ENCODE measurements at regions not wholly inside any gene's neighbourhood (a gene's known extent, or its start where the extent isn't known, plus 50 kb on each side); places are given as distances from the start of the nearest gene placed in this dataset.
"Not testable (repeated sequence)": the region's sequence is repeated elsewhere in the genome, so short reads cannot be mapped to it uniquely, and the experiment has no call there.

- no peak for TF ChIP-seq CTCF (IDR thresholded peaks at IDR 0.05)
- TF ChIP-seq CBX2 (IDR thresholded peaks at IDR 0.05; ENCODE audit: borderline replicate concordance, low read depth) = no peak
- TF ChIP-seq FOSL2 (IDR thresholded peaks at IDR 0.05) = no peak
- no peak for TF ChIP-seq FOSL2 (CRISPR knock-in tag; IDR thresholded peaks at IDR 0.05)
These were observed 428.1 kb downstream of the TAFA4 start (continued) for GRCh38 chr3:68504201-68504600.

- H3K9me3 ChIP-seq; H3K27ac ChIP-seq; ATAC-seq; FAIRE-seq; CTCF ChIA-PET; H3K4me2 ChIP-seq; POLR2A ChIA-PET; DNase-seq (ENCODE audit: low read depth in 1 of 2, low spot score in 1 of 2); H3K4me3 ChIP-seq; H3K4me1 ChIP-seq: not testable (repeated sequence)
- WGBS (ENCODE audit: missing lambda C conversion rate) = 0% methylated on average over 1 of the region's 1 CpG
These were observed 446.5 kb downstream of the TAFA4 start for GRCh38 chr3:68485845-68486244.

- ChIA-PET CTCF (no interaction called here), POLR2A (no interaction called here)
- TF ChIP-seq BHLHE40 (IDR thresholded peaks at IDR 0.05; ENCODE audit: low read depth, low read length) (no peak), POLR2AphosphoS2 (conservative IDR thresholded peaks at IDR 0.05; ENCODE audit: low read length) (no peak), FOSB (CRISPR knock-in tag; IDR thresholded peaks at IDR 0.05) (no peak), ZC3H11A (IDR thresholded peaks at IDR 0.05) (no peak), ELK1 (IDR thresholded peaks at IDR 0.05; ENCODE audit: low read depth, low read length) (no peak), CEBPB (IDR thresholded peaks at IDR 0.05) (no peak), EHF (CRISPR knock-in tag; IDR thresholded peaks at IDR 0.05) (no peak), REST (IDR thresholded peaks at IDR 0.05) (no peak), MYC (IDR thresholded peaks at IDR 0.05; ENCODE audit: borderline replicate concordance, low read length) (no peak), E2F6 (IDR thresholded peaks at IDR 0.05; ENCODE audit: borderline replicate concordance, low read depth) (no peak)
- FAIRE-seq (no peak), ATAC-seq (no peak), DNase-seq (ENCODE audit: low read depth in 1 of 2, low spot score in 1 of 2) (no peak)
- no peak overlapping the region for H3K4me3 ChIP-seq
- no peaks in the 10 kb centered on the region for H3K9me3 ChIP-seq
- 0% methylated on average over 1 of the region's 1 CpG for WGBS (ENCODE audit: missing lambda C conversion rate)
- H3K27ac ChIP-seq = no peak overlapping the region
- H3K4me1 ChIP-seq = no peaks in the 10 kb centered on the region
- H3K4me2 ChIP-seq = no peak overlapping the region
These were observed 447.3 kb downstream of the TAFA4 start for GRCh38 chr3:68485051-68485450.

- H3K4me2 ChIP-seq = no peak overlapping the region
- ChIA-PET CTCF (no interaction called here), POLR2A (no interaction called here)
- no peak overlapping the region for H3K4me3 ChIP-seq
- DNase-seq (ENCODE audit: low read depth in 1 of 2, low spot score in 1 of 2) (no peak), FAIRE-seq (no peak), ATAC-seq (no peak)
- H3K27ac ChIP-seq = no peak overlapping the region
- no peaks in the 10 kb centered on the region for H3K9me3 ChIP-seq
- WGBS (ENCODE audit: missing lambda C conversion rate) = 5% methylated on average over 3 of the region's 3 CpGs
- H3K4me1 ChIP-seq = no peaks in the 10 kb centered on the region
- TF ChIP-seq HMGXB4 (CRISPR knock-in tag; IDR thresholded peaks at IDR 0.05; ENCODE audit: borderline replicate concordance) = no peak
- no peak for TF ChIP-seq HOXB13 (CRISPR knock-in tag; IDR thresholded peaks at IDR 0.05; ENCODE audit: low read depth)
- no peak for TF ChIP-seq TFCP2L1 (CRISPR knock-in tag; IDR thresholded peaks at IDR 0.05)
- TF ChIP-seq CTCF (IDR thresholded peaks at IDR 0.05) = no peak
- no peak for TF ChIP-seq POLR2A (IDR thresholded peaks at IDR 0.05; ENCODE audit: low read length)
- TF ChIP-seq JUN (IDR thresholded peaks at IDR 0.05) = no peak
- no peak for TF ChIP-seq BCL3 (IDR thresholded peaks at IDR 0.05)
- TF ChIP-seq NFE2L2 (conservative IDR thresholded peaks at IDR 0.05; ENCODE audit: low read length) = no peak
These were observed 448.7 kb downstream of the TAFA4 start for GRCh38 chr3:68483601-68484000.

All from A549 (cell line).